ENCODE measurements at regions not wholly inside any gene's neighbourhood (a gene's known extent, or its start where the extent isn't known, plus 50 kb on each side); places are given as distances from the start of the nearest gene placed in this dataset.

GRCh38 chr1:36715797-36716196, 233.1 kb upstream of the CSF3R start:
- TF ChIP-seq TOX (CRISPR knock-in tag; IDR thresholded peaks at IDR 0.05; ENCODE audit: borderline replicate concordance) (no peak), ZNF565 (CRISPR knock-in tag; conservative IDR thresholded peaks at IDR 0.05; ENCODE audit: low read depth) (no peak), ZFP30 (CRISPR knock-in tag; IDR thresholded peaks at IDR 0.05) (no peak), GLIS3 (CRISPR knock-in tag; IDR thresholded peaks at IDR 0.05) (no peak), CSDC2 (CRISPR knock-in tag; IDR thresholded peaks at IDR 0.05) (no peak), OSR1 (CRISPR knock-in tag; IDR thresholded peaks at IDR 0.05) (no peak), PATZ1 (CRISPR knock-in tag; IDR thresholded peaks at IDR 0.05; ENCODE audit: borderline replicate concordance) (no peak), ZNF70 (CRISPR knock-in tag; IDR thresholded peaks at IDR 0.05) (no peak), PPARA (CRISPR knock-in tag; IDR thresholded peaks at IDR 0.05; ENCODE audit: borderline replicate concordance) (no peak), ZFP3 (CRISPR knock-in tag; IDR thresholded peaks at IDR 0.05) (no peak), POU6F1 (CRISPR knock-in tag; IDR thresholded peaks at IDR 0.05; ENCODE audit: borderline replicate concordance, low read depth) (no peak), CSRNP3 (CRISPR knock-in tag; IDR thresholded peaks at IDR 0.05) (no peak), ZC3H10 (CRISPR knock-in tag; IDR thresholded peaks at IDR 0.05) (no peak), ISL1 (CRISPR knock-in tag; IDR thresholded peaks at IDR 0.05) (no peak), ZNF8 (CRISPR knock-in tag; IDR thresholded peaks at IDR 0.05) (no peak), SNAI2 (CRISPR knock-in tag; IDR thresholded peaks at IDR 0.05) (no peak)
- ATAC-seq = no peak

GRCh38 chr1:36714301-36714700, 231.6 kb upstream of the CSF3R start:
- no peak for ATAC-seq
- TF ChIP-seq CSRNP3 (CRISPR knock-in tag; IDR thresholded peaks at IDR 0.05) = no peak

GRCh38 chr1:36711480-36711879, 228.8 kb upstream of the CSF3R start:
- TF ChIP-seq SNAI2 (CRISPR knock-in tag; IDR thresholded peaks at IDR 0.05) = no peak
- no peak for TF ChIP-seq CSDC2 (CRISPR knock-in tag; IDR thresholded peaks at IDR 0.05)
- no peak for TF ChIP-seq RARB (CRISPR knock-in tag; IDR thresholded peaks at IDR 0.05)
- TF ChIP-seq ARNTL (CRISPR knock-in tag; IDR thresholded peaks at IDR 0.05; ENCODE audit: borderline replicate concordance, low read depth) = no peak
- no peak for ATAC-seq

- TF ChIP-seq ZNF8 (CRISPR knock-in tag; IDR thresholded peaks at IDR 0.05) = no peak
- no peak for TF ChIP-seq BACH2 (CRISPR knock-in tag; IDR thresholded peaks at IDR 0.05; ENCODE audit: borderline replicate concordance)
- TF ChIP-seq POU6F1 (CRISPR knock-in tag; IDR thresholded peaks at IDR 0.05; ENCODE audit: borderline replicate concordance, low read depth) = no peak
- no peak for TF ChIP-seq CSDC2 (CRISPR knock-in tag; IDR thresholded peaks at IDR 0.05)
- TF ChIP-seq ZC3H10 (CRISPR knock-in tag; IDR thresholded peaks at IDR 0.05) = no peak
- TF ChIP-seq RARB (CRISPR knock-in tag; IDR thresholded peaks at IDR 0.05) = no peak
- TF ChIP-seq ZFP30 (CRISPR knock-in tag; IDR thresholded peaks at IDR 0.05) = no peak
- TF ChIP-seq SNAI2 (CRISPR knock-in tag; IDR thresholded peaks at IDR 0.05) = no peak
- no peak for TF ChIP-seq ZNF70 (CRISPR knock-in tag; IDR thresholded peaks at IDR 0.05)
- TF ChIP-seq TOX (CRISPR knock-in tag; IDR thresholded peaks at IDR 0.05; ENCODE audit: borderline replicate concordance) = no peak
- no peak for TF ChIP-seq TCF4 (CRISPR knock-in tag; IDR thresholded peaks at IDR 0.05; ENCODE audit: borderline replicate concordance)
- no peak for TF ChIP-seq ISL1 (CRISPR knock-in tag; IDR thresholded peaks at IDR 0.05)
- no peak for TF ChIP-seq CREB5 (CRISPR knock-in tag; IDR thresholded peaks at IDR 0.05; ENCODE audit: low read depth)
- TF ChIP-seq CSRNP3 (CRISPR knock-in tag; IDR thresholded peaks at IDR 0.05) = no peak
- no peak for ATAC-seq
These were observed 228.2 kb upstream of the CSF3R start for GRCh38 chr1:36710951-36711350.
